SK-N-SH (cell line): ENCODE measurements at regions not wholly inside any gene's neighbourhood (a gene's known extent, or its start where the extent isn't known, plus 50 kb on each side); places are given as distances from the start of the nearest gene placed in this dataset.

Experiments used
- CTCF ChIA-PET: fragments of 300-600, 350-600 bp; formaldehyde crosslinking; extraction: SDS; loops from one replicate; lab custom pipeline; 2021; lab: Yijun Ruan, JAX
- POLR2A ChIA-PET: fragments of 350-600 bp; sonication (Branson Sonifier 250); formaldehyde crosslinking; extraction: SDS; loops from one replicate; lab custom pipeline; 2020; ENCODE audit warnings: antibody characterized with exemption, inconsistent platforms; lab: Yijun Ruan, JAX
- DNase-seq: peaks from one replicate; pipeline ENCODE4 v3.0.0; 2012
- H2AFZ ChIP-seq: fragments of 200-600 bp; sonication (generic); 2 replicates; pipeline ENCODE4 v1.8.1; 2016; ENCODE audit warnings: antibody characterized with exemption, mild to moderate bottlenecking, low read depth
- H3F3A ChIP-seq: fragments of 200-600 bp; sonication (generic); replicated peaks from 2 replicates; pipeline ENCODE3; 2016; ENCODE audit warnings: antibody characterized with exemption, mild to moderate bottlenecking; ENCODE audit not compliant: insufficient read depth
- H3K27ac ChIP-seq, 2 experiments: fragments of 200-500 bp in 1 of 2; fragments of 200-600 bp in 1 of 2; sonication (Bioruptor generic) in 1 of 2; sonication (generic), shearing (Covaris generic) in 1 of 2; 2 replicates each; pipeline versions ENCODE4 v1.5.1 to v1.6.1; 2014 to 2016; ENCODE audit warnings: low read depth in 2 of 2, inconsistent platforms in 1 of 2, low read length in 1 of 2, mild to moderate bottlenecking in 1 of 2, mixed read lengths in 1 of 2
- H3K27me3 ChIP-seq: fragments of 200-600 bp; sonication (generic), shearing (Covaris generic); 2 replicates; pipeline ENCODE4 v1.6.1; 2016; ENCODE audit warnings: mixed run types; ENCODE audit not compliant: insufficient read depth
- H3K36me3 ChIP-seq, 2 experiments: fragments of 200-500 bp in 1 of 2; fragments of 200-600 bp in 1 of 2; sonication (Bioruptor generic) in 1 of 2; sonication (generic) in 1 of 2; replicated peaks in 1 of 2; 2 replicates each; pipeline versions ENCODE3 to v1.5.1; 2014 to 2016; ENCODE audit warnings: low read length in 1 of 2, mild to moderate bottlenecking in 1 of 2; ENCODE audit not compliant: insufficient read depth in 2 of 2, control insufficient read depth in 1 of 2
- H3K4me1 ChIP-seq, 2 experiments: fragments of 200-500 bp in 1 of 2; fragments of 200-600 bp in 1 of 2; sonication (Bioruptor generic) in 1 of 2; sonication (generic), shearing (Covaris generic) in 1 of 2; 2 replicates each; pipeline versions ENCODE4 v1.5.1 to v1.6.1; 2014 to 2016; ENCODE audit warnings: low read depth in 1 of 2, low read length in 1 of 2, mixed run types in 1 of 2; ENCODE audit not compliant: insufficient read depth in 2 of 2, control insufficient read depth in 1 of 2
- H3K4me2 ChIP-seq: fragments of 200-600 bp; sonication (generic), shearing (Covaris generic); 2 replicates; pipeline ENCODE4 v1.6.1; 2017; ENCODE audit warnings: mixed run types
- H3K4me3 ChIP-seq, 2 experiments: fragments of 200-500 bp in 1 of 2; fragments of 200-600 bp in 1 of 2; sonication (Bioruptor generic) in 1 of 2; sonication (generic), shearing (Covaris generic) in 1 of 2; 2 replicates each; pipeline versions ENCODE4 v1.5.1 to v1.8.1; 2014 to 2016; ENCODE audit warnings: low read depth in 2 of 2, inconsistent platforms in 1 of 2, low read length in 1 of 2, mild to moderate bottlenecking in 1 of 2, mixed read lengths in 1 of 2, moderate library complexity in 1 of 2
- H3K79me2 ChIP-seq: fragments of 200-600 bp; sonication (generic); 2 replicates; pipeline ENCODE4 v1.8.1; 2017; ENCODE audit warnings: mild to moderate bottlenecking; ENCODE audit not compliant: insufficient read depth
- H3K9ac ChIP-seq: fragments of 200-600 bp; sonication (generic); 2 replicates; pipeline ENCODE4 v1.6.1; 2017; ENCODE audit warnings: mixed run types
- H3K9me2 ChIP-seq: fragments of 200-600 bp; sonication (generic); 2 replicates; pipeline ENCODE4 v1.6.1; 2017; ENCODE audit warnings: mixed run types
- H3K9me3 ChIP-seq: fragments of 200-600 bp; sonication (generic); 2 replicates; pipeline ENCODE4 v1.6.1; 2017; ENCODE audit warnings: mixed run types, mild to moderate bottlenecking, moderate library complexity
- H4K20me1 ChIP-seq: fragments of 200-600 bp; sonication (generic); 2 replicates; pipeline ENCODE4 v1.6.1; 2017; ENCODE audit warnings: mild to moderate bottlenecking, mixed run types; ENCODE audit not compliant: insufficient read depth
- CHD2 ChIP-seq: fragments of 150-350 bp; IDR thresholded peaks from 2 replicates; pipeline ENCODE4 v1.6.1; 2018; ENCODE audit warnings: low read length; ENCODE audit not compliant: partially characterized antibody
- CTCF ChIP-seq: fragments of 200-600 bp; sonication (generic); IDR thresholded peaks from 2 replicates; pipeline ENCODE4 v1.6.1; 2017; ENCODE audit warnings: antibody characterized with exemption, mild to moderate bottlenecking, moderate library complexity
- ELF1 ChIP-seq: IDR thresholded peaks from 2 replicates; pipeline ENCODE4 v1.4.0; 2012
- EP300 ChIP-seq, 2 experiments: IDR thresholded peaks; 2 replicates each; pipeline versions ENCODE4 v1.4.0 to v1.6.1; 2012; ENCODE audit warnings: borderline replicate concordance in 1 of 2, low read depth in 1 of 2, low read length in 1 of 2
- FOSL2 ChIP-seq: IDR thresholded peaks from 2 replicates; pipeline ENCODE4 v1.4.0; 2012; ENCODE audit warnings: low read depth, mild to moderate bottlenecking, moderate library complexity, borderline replicate concordance
- GABPA ChIP-seq: IDR thresholded peaks from 2 replicates; pipeline ENCODE4 v1.4.0; 2012; ENCODE audit warnings: low read depth, mild to moderate bottlenecking
- GATA2 ChIP-seq: sonication (generic); formaldehyde crosslinking; IDR thresholded peaks from 2 replicates; pipeline ENCODE4 v1.5.0; 2020; ENCODE audit warnings: mild to moderate bottlenecking, missing genetic modification reagents
- JUND ChIP-seq: IDR thresholded peaks from 2 replicates; pipeline ENCODE4 v1.4.0; 2012
- MAX ChIP-seq: IDR thresholded peaks from 2 replicates; pipeline ENCODE4 v1.4.0; 2012; ENCODE audit warnings: low read depth
- MEF2A ChIP-seq: IDR thresholded peaks from 2 replicates; pipeline ENCODE4 v1.4.0; 2012; ENCODE audit warnings: low read depth, borderline replicate concordance
- MXI1 ChIP-seq: IDR thresholded peaks from 2 replicates; pipeline ENCODE4 v1.6.1; 2012; ENCODE audit warnings: mild to moderate bottlenecking, low read depth, low read length, improper control_type of control experiment
- NFIC ChIP-seq: IDR thresholded peaks from 2 replicates; pipeline ENCODE4 v1.4.0; 2012; ENCODE audit warnings: borderline replicate concordance
- PBX3 ChIP-seq: IDR thresholded peaks from 2 replicates; pipeline ENCODE4; 2012
- POLR2AphosphoS5 ChIP-seq: IDR thresholded peaks from 2 replicates; pipeline ENCODE4 v1.6.1; 2012; ENCODE audit warnings: low read depth, low read length
- RCOR1 ChIP-seq: fragments of 150-350 bp; IDR thresholded peaks from 2 replicates; pipeline ENCODE4 v1.6.1; 2017; ENCODE audit warnings: antibody characterized with exemption, low read length
- RFX5 ChIP-seq: IDR thresholded peaks from 2 replicates; pipeline ENCODE4 v1.6.1; 2012; ENCODE audit warnings: mild to moderate bottlenecking, improper control_type of control experiment, low read length
- SIN3A ChIP-seq: IDR thresholded peaks from 2 replicates; pipeline ENCODE4 v1.6.1; 2012; ENCODE audit warnings: low read depth, mild to moderate bottlenecking, low read length, moderate library complexity, borderline replicate concordance
- SMC3 ChIP-seq: IDR thresholded peaks from 2 replicates; pipeline ENCODE4 v1.6.1; 2012; ENCODE audit warnings: low read depth, low read length, improper control_type of control experiment
- TAF1 ChIP-seq: IDR thresholded peaks from 2 replicates; pipeline ENCODE4 v1.6.1; 2012; ENCODE audit warnings: low read depth, mild to moderate bottlenecking, low read length, moderate library complexity, borderline replicate concordance
- WGBS: methylation state at CpG from one replicate; pipeline ENCODE4 v1.1.6; 2017; ENCODE audit warnings: low lambda C conversion rate; 5-methylcytosine and 5-hydroxymethylcytosine counted together

GRCh38 chr3:124206225-124207055 lies 214.5 kb upstream of the ROPN1 start:
- no peaks in the 10 kb centered on the region for H3K79me2 ChIP-seq
- H2AFZ ChIP-seq = no peak overlapping the region
- no peak overlapping the region for H3K4me2 ChIP-seq
- ChIA-PET POLR2A (no interaction called here), CTCF (interaction anchor here (0.9 kb wide), 1 partner anchor 127 kb away, joined by 3 read pairs; no protein-coding TSS in a partner anchor)
- H3K9me2 ChIP-seq = no peaks in the 10 kb centered on the region
- no peaks in the 10 kb centered on the region for H3K36me3 ChIP-seq
- TF ChIP-seq POLR2AphosphoS5 (no peak), NFIC (no peak), SIN3A (no peak), ELF1 (no peak), RFX5 (no peak), SMC3 (no peak), EP300 (IDR thresholded peaks at IDR 0.05; ENCODE audit: borderline replicate concordance in 1 of 2, low read depth in 1 of 2, low read length in 1 of 2) (no peak), GATA2 (CRISPR knock-in tag) (no peak), PBX3 (no peak), CHD2 (no peak), RCOR1 (no peak), GABPA (no peak), FOSL2 (no peak), MEF2A (no peak), JUND (no peak), TAF1 (no peak), MXI1 (no peak), CTCF (no peak), MAX (no peak)
- no peaks in the 10 kb centered on the region for H3F3A ChIP-seq
- H3K4me3 ChIP-seq = no peak overlapping the region
- no peak overlapping the region for H3K9ac ChIP-seq
- 76% methylated on average over 5 of the region's 5 CpGs for WGBS
- H4K20me1 ChIP-seq = no peaks in the 10 kb centered on the region
- peaks cover 0 to 39% of the 10 kb centered on the region in 2 experiments; a peak in 2 of 4 replicates for H3K4me1 ChIP-seq
- DNase-seq = no peak
- H3K27ac ChIP-seq = no peak overlapping the region
- H3K9me3 ChIP-seq = no peaks in the 10 kb centered on the region
- H3K27me3 ChIP-seq = no peaks in the 10 kb centered on the region
